ENCODE measurements at regions not wholly inside any gene's neighbourhood (a gene's known extent, or its start where the extent isn't known, plus 50 kb on each side); places are given as distances from the start of the nearest gene placed in this dataset.

DNA sequence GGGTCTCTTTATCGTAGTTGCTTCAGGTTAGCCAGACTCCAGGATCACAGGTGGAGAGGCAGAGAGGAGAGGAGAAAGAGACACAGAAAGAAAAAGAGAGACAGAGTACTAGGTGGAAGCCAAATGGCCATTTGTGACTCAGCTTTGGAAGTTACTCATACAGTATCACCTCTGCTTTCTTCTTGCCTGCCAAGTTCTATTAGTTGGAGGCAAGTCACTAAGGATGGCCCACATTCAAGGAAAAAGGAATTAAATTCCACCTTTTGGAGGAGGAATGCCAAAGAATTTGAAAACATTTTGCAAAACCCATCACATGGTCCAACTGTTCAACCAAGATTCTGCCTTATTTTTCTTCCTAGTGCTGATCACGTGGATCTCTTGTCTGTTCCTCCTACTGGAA lies 291.1 kb downstream of the CHL1 start:
- Histone ChIP-seq H3K27me3 (no peaks in the 10 kb centered on the region), H3K9me2 (replicated peaks; ENCODE audit: insufficient read depth) (no peaks in the 10 kb centered on the region), H3K79me2 (no peaks in the 10 kb centered on the region), H3K36me3 (replicated peaks; ENCODE audit: insufficient read depth, low read depth) (no peaks in the 10 kb centered on the region), H2AFZ (no peak overlapping the region), H3K4me2 (no peak overlapping the region), H3K27ac (no peak overlapping the region), H3K4me1 (ENCODE audit: insufficient read depth) (no peaks in the 10 kb centered on the region), H4K20me1 (ENCODE audit: insufficient read depth, poor library complexity, severe bottlenecking) (no peaks in the 10 kb centered on the region), H3K9me3 (ENCODE audit: low read depth) (no peaks in the 10 kb centered on the region), H3K4me3 (no peak overlapping the region)
- TF ChIP-seq, protein P1, sequence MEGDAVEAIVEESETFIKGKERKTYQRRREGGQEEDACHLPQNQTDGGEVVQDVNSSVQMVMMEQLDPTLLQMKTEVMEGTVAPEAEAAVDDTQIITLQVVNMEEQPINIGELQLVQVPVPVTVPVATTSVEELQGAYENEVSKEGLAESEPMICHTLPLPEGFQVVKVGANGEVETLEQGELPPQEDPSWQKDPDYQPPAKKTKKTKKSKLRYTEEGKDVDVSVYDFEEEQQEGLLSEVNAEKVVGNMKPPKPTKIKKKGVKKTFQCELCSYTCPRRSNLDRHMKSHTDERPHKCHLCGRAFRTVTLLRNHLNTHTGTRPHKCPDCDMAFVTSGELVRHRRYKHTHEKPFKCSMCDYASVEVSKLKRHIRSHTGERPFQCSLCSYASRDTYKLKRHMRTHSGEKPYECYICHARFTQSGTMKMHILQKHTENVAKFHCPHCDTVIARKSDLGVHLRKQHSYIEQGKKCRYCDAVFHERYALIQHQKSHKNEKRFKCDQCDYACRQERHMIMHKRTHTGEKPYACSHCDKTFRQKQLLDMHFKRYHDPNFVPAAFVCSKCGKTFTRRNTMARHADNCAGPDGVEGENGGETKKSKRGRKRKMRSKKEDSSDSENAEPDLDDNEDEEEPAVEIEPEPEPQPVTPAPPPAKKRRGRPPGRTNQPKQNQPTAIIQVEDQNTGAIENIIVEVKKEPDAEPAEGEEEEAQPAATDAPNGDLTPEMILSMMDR (IDR thresholded peaks at IDR 0.05; ENCODE audit: poor library complexity): no peak
- TF ChIP-seq EZH2 (IDR thresholded peaks at IDR 0.05; ENCODE audit: borderline replicate concordance) (no peak), EZH2phosphoT487 (IDR thresholded peaks at IDR 0.05; ENCODE audit: low read depth, severe bottlenecking, unreplicated experiment) (no peak)
- no peak for DNase-seq (ENCODE audit: low spot score)
- 55% methylated on average over 2 of the region's 2 CpGs for WGBS (ENCODE audit: low lambda C conversion rate, missing lambda C conversion rate)

DNA sequence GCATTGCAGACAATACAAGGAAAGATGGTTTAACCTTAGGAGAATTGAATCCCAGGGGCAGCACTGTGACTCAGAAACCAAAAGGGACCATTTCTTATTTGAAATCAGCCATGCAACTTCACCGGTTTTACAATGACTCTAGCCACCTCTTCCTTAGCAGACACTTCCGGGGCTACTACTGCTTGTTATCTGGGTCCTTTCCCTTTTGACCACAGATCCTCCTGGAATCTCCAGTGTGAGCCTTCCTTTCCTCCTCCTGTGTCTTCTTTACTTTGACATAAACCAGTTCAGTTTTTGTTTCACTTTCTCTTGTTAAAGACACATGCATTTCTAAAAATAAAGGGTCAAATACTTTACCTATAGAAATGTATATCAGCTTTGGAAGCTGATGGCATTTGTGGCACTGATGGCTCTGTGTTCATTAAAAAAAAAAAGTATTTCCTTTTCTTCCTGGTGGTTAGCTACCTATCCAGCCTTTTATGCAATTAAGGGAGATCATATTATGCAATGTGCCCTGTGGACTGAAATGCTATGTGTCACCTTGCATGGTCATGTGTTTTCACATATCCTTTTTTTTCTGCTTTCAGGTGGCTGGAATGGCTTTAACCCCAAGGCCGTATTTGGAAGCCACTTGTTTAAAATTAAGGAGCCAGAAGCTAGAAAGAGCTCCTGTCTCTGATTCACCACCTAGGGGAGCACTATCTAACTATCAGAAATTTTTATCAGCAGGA lies 296.2 kb downstream of the CHL1 start:
- no peaks in the 10 kb centered on the region for H3K9me3 ChIP-seq (ENCODE audit: low read depth)
- H4K20me1 ChIP-seq (ENCODE audit: insufficient read depth, poor library complexity, severe bottlenecking): no peaks in the 10 kb centered on the region
- TF ChIP-seq, protein P1 (IDR thresholded peaks at IDR 0.05; ENCODE audit: poor library complexity): no peak
- no peak for TF ChIP-seq EZH2phosphoT487 (IDR thresholded peaks at IDR 0.05; ENCODE audit: low read depth, severe bottlenecking, unreplicated experiment)
- no peak for TF ChIP-seq EZH2 (IDR thresholded peaks at IDR 0.05; ENCODE audit: borderline replicate concordance)
- H3K4me2 ChIP-seq: peak overlapping the region; percentile 60
- H2AFZ ChIP-seq: no peak overlapping the region
- H3K27me3 ChIP-seq: no peaks in the 10 kb centered on the region
- no peaks in the 10 kb centered on the region for H3K79me2 ChIP-seq
- peak overlapping the region; percentile 49 for H3K27ac ChIP-seq
- 38% methylated on average over 3 of the region's 3 CpGs for WGBS (ENCODE audit: low lambda C conversion rate, missing lambda C conversion rate)
- H3K4me1 ChIP-seq (ENCODE audit: insufficient read depth): no peaks in the 10 kb centered on the region
- peak; percentile 35 for DNase-seq (ENCODE audit: low spot score)
- no peak overlapping the region for H3K4me3 ChIP-seq
- H3K36me3 ChIP-seq (replicated peaks; ENCODE audit: insufficient read depth, low read depth): no peaks in the 10 kb centered on the region
- no peaks in the 10 kb centered on the region for H3K9me2 ChIP-seq (replicated peaks; ENCODE audit: insufficient read depth)

DNA sequence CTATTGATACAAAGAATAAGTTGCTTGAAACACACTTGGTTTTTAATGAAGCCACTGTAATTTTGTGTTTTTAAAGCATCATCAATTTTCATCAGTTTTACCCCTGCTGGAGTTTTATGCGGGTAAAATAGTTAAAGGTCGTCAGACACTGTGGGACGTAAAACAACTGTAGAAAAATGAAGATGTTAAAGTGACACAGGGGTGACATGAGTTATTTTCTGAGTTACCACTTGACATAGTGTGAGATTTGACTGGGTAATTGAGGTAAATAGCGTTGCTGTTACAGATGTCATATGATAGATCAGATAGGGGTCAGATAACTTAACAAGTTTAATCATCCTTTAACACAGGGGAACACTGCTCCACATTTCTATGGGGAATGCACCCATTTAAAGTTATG lies 297.6 kb downstream of the CHL1 start:
- no peaks in the 10 kb centered on the region for H3K27me3 ChIP-seq
- no peak overlapping the region for H3K4me3 ChIP-seq
- H3K9me2 ChIP-seq (replicated peaks; ENCODE audit: insufficient read depth): no peaks in the 10 kb centered on the region
- no peaks in the 10 kb centered on the region for H4K20me1 ChIP-seq (ENCODE audit: insufficient read depth, poor library complexity, severe bottlenecking)
- TF ChIP-seq EZH2 (IDR thresholded peaks at IDR 0.05; ENCODE audit: borderline replicate concordance) (no peak), EZH2phosphoT487 (IDR thresholded peaks at IDR 0.05; ENCODE audit: low read depth, severe bottlenecking, unreplicated experiment) (no peak)
- TF ChIP-seq, protein P1 (IDR thresholded peaks at IDR 0.05; ENCODE audit: poor library complexity): no peak
- DNase-seq (ENCODE audit: low spot score): no peak
- WGBS (ENCODE audit: low lambda C conversion rate, missing lambda C conversion rate): 91% methylated on average over 4 of the region's 4 CpGs
- H3K27ac ChIP-seq: no peak overlapping the region
- no peak overlapping the region for H3K4me2 ChIP-seq
- no peaks in the 10 kb centered on the region for H3K9me3 ChIP-seq (ENCODE audit: low read depth)
- H3K4me1 ChIP-seq (ENCODE audit: insufficient read depth): no peaks in the 10 kb centered on the region
- no peak overlapping the region for H2AFZ ChIP-seq
- no peaks in the 10 kb centered on the region for H3K79me2 ChIP-seq
- H3K36me3 ChIP-seq (replicated peaks; ENCODE audit: insufficient read depth, low read depth): no peaks in the 10 kb centered on the region
